GM18499 (cell line): ENCODE measurements at regions not wholly inside any gene's neighbourhood (a gene's known extent, or its start where the extent isn't known, plus 50 kb on each side); places are given as distances from the start of the nearest gene placed in this dataset.
A peak's percentile ranks its signal among the peaks of the same experiment; 100 is the strongest.

Experiments
- ATAC-seq: cut with Tn5 transposase; IDR thresholded peaks from one replicate; pipeline ENCODE4 v1.9.1; 2021; ENCODE audit warnings: moderate number of reproducible peaks; ENCODE audit not compliant: insufficient read depth, unreplicated experiment

- ATAC-seq, result peak; percentile 67
These were observed 64.2 kb downstream of the LLPH start for GRCh38 chr12:66066137-66066928.

GRCh38 chr12:66065641-66066136, 64.9 kb downstream of the LLPH start:
- ATAC-seq, result no peak

- ATAC-seq, result no peak
These were observed 65.4 kb downstream of the LLPH start for GRCh38 chr12:66065150-66065549.

GRCh38 chr12:66063916-66064315, 66.6 kb downstream of the LLPH start:
- ATAC-seq, result no peak

- no peak for ATAC-seq
These were observed 68.3 kb downstream of the LLPH start for GRCh38 chr12:66062290-66062625.

GRCh38 chr12:66061557-66062289, 68.8 kb downstream of the LLPH start:
- no peak for ATAC-seq

GRCh38 chr12:66061076-66061475, 69.5 kb downstream of the LLPH start:
- no peak for ATAC-seq

GRCh38 chr12:66060163-66060907, 70.2 kb downstream of the LLPH start:
- no peak for ATAC-seq

GRCh38 chr12:66059666-66060065, 70.9 kb downstream of the LLPH start:
- ATAC-seq, result no peak

- ATAC-seq, result no peak
These were observed 72.0 kb downstream of the LLPH start for GRCh38 chr12:66058554-66058953.

- ATAC-seq, result peak; percentile 75
These were observed 74.7 kb downstream of the LLPH start for GRCh38 chr12:66055837-66056319.

GRCh38 chr12:66052988-66053615, 77.4 kb downstream of the LLPH start:
- no peak for ATAC-seq

- ATAC-seq, result no peak
These were observed 79.2 kb downstream of the LLPH start for GRCh38 chr12:66051361-66051760.

GRCh38 chr12:66050610-66051009, 79.9 kb downstream of the LLPH start:
- no peak for ATAC-seq

- ATAC-seq, result no peak
These were observed 80.3 kb downstream of the LLPH start for GRCh38 chr12:66050283-66050576.

GRCh38 chr12:66049538-66050282, 80.8 kb downstream of the LLPH start:
- ATAC-seq, result no peak

- ATAC-seq, result no peak
These were observed 81.6 kb downstream of the LLPH start for GRCh38 chr12:66048835-66049537.

- ATAC-seq, result no peak
These were observed 82.2 kb downstream of the LLPH start for GRCh38 chr12:66048218-66048834.
